ENCODE measurements at regions not wholly inside any gene's neighbourhood (a gene's known extent, or its start where the extent isn't known, plus 50 kb on each side); places are given as distances from the start of the nearest gene placed in this dataset.
"Not testable (repeated sequence)": the region's sequence is repeated elsewhere in the genome, so short reads cannot be mapped to it uniquely, and the experiment has no call there.

- Histone ChIP-seq H3K9ac (ENCODE audit: low read length in 3 of 3) (no peak overlapping the region), H3K27me3 (ENCODE audit: control insufficient read depth, insufficient read depth, low read length) (no peaks in the 10 kb centered on the region), H3K4me1 (ENCODE audit: control insufficient read depth in 2 of 3, insufficient read depth in 2 of 3, low read depth in 1 of 3, low read length in 3 of 3) (no peaks in the 10 kb centered on the region), H3K4me3 (ENCODE audit: low read length in 3 of 3) (no peak overlapping the region), H3K9me3 (ENCODE audit: control insufficient read depth in 2 of 3, insufficient read depth in 1 of 3, low read length in 3 of 3) (no peaks in the 10 kb centered on the region), H3K36me3 (ENCODE audit: control insufficient read depth in 2 of 3, insufficient read depth in 3 of 3, low read length in 3 of 3) (no peaks in the 10 kb centered on the region), H3K27ac (ENCODE audit: low read depth in 2 of 2, low read length in 2 of 2) (no peak overlapping the region)
- FAIRE-seq = no peak
- no peak for TF ChIP-seq CTCF (IDR thresholded peaks at IDR 0.05; ENCODE audit: borderline replicate concordance, extremely low read depth, insufficient read depth)
- no peak for DNase-seq
- intact Hi-C loops (cut with DNase I) = no loop called here
These were observed 123.8 kb upstream of the DOK5 start for GRCh38 chr20:54351371-54352136.

GRCh38 chr20:54352541-54352940 lies 122.9 kb upstream of the DOK5 start:
- H3K36me3 ChIP-seq (ENCODE audit: control insufficient read depth in 2 of 3, insufficient read depth in 3 of 3, low read length in 3 of 3); H3K27me3 ChIP-seq (ENCODE audit: control insufficient read depth, insufficient read depth, low read length); FAIRE-seq; H3K4me3 ChIP-seq (ENCODE audit: low read length in 3 of 3); intact Hi-C loops (cut with DNase I); H3K9ac ChIP-seq (ENCODE audit: low read length in 3 of 3); H3K9me3 ChIP-seq (ENCODE audit: control insufficient read depth in 2 of 3, insufficient read depth in 1 of 3, low read length in 3 of 3); H3K4me1 ChIP-seq (ENCODE audit: control insufficient read depth in 2 of 3, insufficient read depth in 2 of 3, low read depth in 1 of 3, low read length in 3 of 3); DNase-seq; H3K27ac ChIP-seq (ENCODE audit: low read depth in 2 of 2, low read length in 2 of 2): not testable (repeated sequence)

- no peaks in the 10 kb centered on the region for H3K27me3 ChIP-seq (ENCODE audit: control insufficient read depth, insufficient read depth, low read length)
- H3K27ac ChIP-seq (ENCODE audit: low read depth in 2 of 2, low read length in 2 of 2) = no peak overlapping the region
- TF ChIP-seq CTCF (IDR thresholded peaks at IDR 0.05; ENCODE audit: borderline replicate concordance, extremely low read depth, insufficient read depth) = no peak
- intact Hi-C loops (cut with DNase I) = no loop called here
- no peak for DNase-seq
- H3K36me3 ChIP-seq (ENCODE audit: control insufficient read depth in 2 of 3, insufficient read depth in 3 of 3, low read length in 3 of 3) = no peaks in the 10 kb centered on the region
- no peak overlapping the region for H3K4me3 ChIP-seq (ENCODE audit: low read length in 3 of 3)
- no peak for FAIRE-seq
- H3K4me1 ChIP-seq (ENCODE audit: control insufficient read depth in 2 of 3, insufficient read depth in 2 of 3, low read depth in 1 of 3, low read length in 3 of 3) = no peaks in the 10 kb centered on the region
- H3K9ac ChIP-seq (ENCODE audit: low read length in 3 of 3) = no peak overlapping the region
- H3K9me3 ChIP-seq (ENCODE audit: control insufficient read depth in 2 of 3, insufficient read depth in 1 of 3, low read length in 3 of 3) = peaks cover 0 to 2% (median 0%) of the 10 kb centered on the region in 3 donors
These were observed 122.1 kb upstream of the DOK5 start for GRCh38 chr20:54353292-54353691.

- Histone ChIP-seq H3K27me3 (ENCODE audit: control insufficient read depth, insufficient read depth, low read length) (no peaks in the 10 kb centered on the region), H3K9ac (ENCODE audit: low read length in 3 of 3) (no peak overlapping the region), H3K36me3 (ENCODE audit: control insufficient read depth in 2 of 3, insufficient read depth in 3 of 3, low read length in 3 of 3) (no peaks in the 10 kb centered on the region), H3K9me3 (ENCODE audit: control insufficient read depth in 2 of 3, insufficient read depth in 1 of 3, low read length in 3 of 3) (peaks cover 0 to 2% (median 0%) of the 10 kb centered on the region in 3 donors), H3K4me3 (ENCODE audit: low read length in 3 of 3) (no peak overlapping the region), H3K27ac (ENCODE audit: low read depth in 2 of 2, low read length in 2 of 2) (no peak overlapping the region), H3K4me1 (ENCODE audit: control insufficient read depth in 2 of 3, insufficient read depth in 2 of 3, low read depth in 1 of 3, low read length in 3 of 3) (no peaks in the 10 kb centered on the region)
- no peak for FAIRE-seq
- no peak for DNase-seq
- intact Hi-C loops (cut with DNase I) = no loop called here
- no peak for TF ChIP-seq CTCF (IDR thresholded peaks at IDR 0.05; ENCODE audit: borderline replicate concordance, extremely low read depth, insufficient read depth)
These were observed 119.6 kb upstream of the DOK5 start for GRCh38 chr20:54355631-54356280.
